ENCODE measurements at regions not wholly inside any gene's neighbourhood (a gene's known extent, or its start where the extent isn't known, plus 50 kb on each side); places are given as distances from the start of the nearest gene placed in this dataset.

GRCh38 chr2:40666398-40666797 lies 214.5 kb upstream of the SLC8A1 start:
- TF ChIP-seq CTCF (conservative IDR thresholded peaks at IDR 0.05) = no peak
- no peak for TF ChIP-seq EZH2 (IDR thresholded peaks at IDR 0.05; ENCODE audit: low read depth)

All from PC-9 (cell line).